ENCODE measurements at regions not wholly inside any gene's neighbourhood (a gene's known extent, or its start where the extent isn't known, plus 50 kb on each side); places are given as distances from the start of the nearest gene placed in this dataset.

DNA sequence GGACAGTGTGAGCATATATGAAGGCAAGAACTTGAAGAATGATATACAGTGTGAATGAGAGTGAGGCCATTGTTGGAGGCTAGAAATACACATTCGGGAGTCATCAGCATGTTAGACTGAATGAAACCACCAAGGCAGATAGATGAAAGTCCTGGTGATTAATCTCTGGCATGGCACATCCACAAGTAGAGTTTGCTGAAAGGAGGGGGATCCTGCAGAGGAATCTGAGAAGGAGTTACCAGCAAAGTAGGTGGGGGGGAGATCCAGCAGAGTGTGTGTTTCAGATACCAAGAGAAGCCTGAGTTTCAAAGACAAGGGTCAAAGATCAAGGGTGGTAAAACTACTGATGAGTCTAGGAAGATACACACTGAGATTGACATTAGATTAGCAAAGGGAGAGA is 426.7 kb upstream of the DCN start:
- DNase-seq = no peak
- TF ChIP-seq, protein P1, sequence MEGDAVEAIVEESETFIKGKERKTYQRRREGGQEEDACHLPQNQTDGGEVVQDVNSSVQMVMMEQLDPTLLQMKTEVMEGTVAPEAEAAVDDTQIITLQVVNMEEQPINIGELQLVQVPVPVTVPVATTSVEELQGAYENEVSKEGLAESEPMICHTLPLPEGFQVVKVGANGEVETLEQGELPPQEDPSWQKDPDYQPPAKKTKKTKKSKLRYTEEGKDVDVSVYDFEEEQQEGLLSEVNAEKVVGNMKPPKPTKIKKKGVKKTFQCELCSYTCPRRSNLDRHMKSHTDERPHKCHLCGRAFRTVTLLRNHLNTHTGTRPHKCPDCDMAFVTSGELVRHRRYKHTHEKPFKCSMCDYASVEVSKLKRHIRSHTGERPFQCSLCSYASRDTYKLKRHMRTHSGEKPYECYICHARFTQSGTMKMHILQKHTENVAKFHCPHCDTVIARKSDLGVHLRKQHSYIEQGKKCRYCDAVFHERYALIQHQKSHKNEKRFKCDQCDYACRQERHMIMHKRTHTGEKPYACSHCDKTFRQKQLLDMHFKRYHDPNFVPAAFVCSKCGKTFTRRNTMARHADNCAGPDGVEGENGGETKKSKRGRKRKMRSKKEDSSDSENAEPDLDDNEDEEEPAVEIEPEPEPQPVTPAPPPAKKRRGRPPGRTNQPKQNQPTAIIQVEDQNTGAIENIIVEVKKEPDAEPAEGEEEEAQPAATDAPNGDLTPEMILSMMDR (IDR thresholded peaks at IDR 0.05) = no peak
- no peaks in the 10 kb centered on the region for H3K9me3 ChIP-seq

DNA sequence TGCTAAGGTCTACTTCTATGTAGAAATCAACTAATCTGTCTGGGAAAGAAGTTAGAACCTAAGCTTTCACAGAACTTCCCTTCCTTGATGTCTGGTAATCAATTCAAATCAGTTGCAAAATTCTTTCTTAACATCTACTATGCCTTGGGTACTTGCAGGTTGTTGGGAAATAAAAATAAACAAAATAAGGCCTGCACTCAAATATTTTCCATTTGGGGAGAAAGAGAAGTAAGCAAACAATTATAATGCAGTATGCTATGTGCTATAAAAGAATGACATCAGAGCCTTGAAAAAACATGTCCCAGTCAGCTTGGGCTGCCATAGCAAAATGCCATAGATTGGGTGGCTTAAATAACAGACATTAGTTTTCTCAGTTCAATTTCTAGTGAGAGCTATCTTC is 425.9 kb upstream of the DCN start:
- TF ChIP-seq, protein P1 (IDR thresholded peaks at IDR 0.05) = no peak
- Histone ChIP-seq H3K4me3 (no peak overlapping the region), H3K36me3 (no peaks in the 10 kb centered on the region), H3K4me1 (no peaks in the 10 kb centered on the region), H3K9ac (ENCODE audit: low read depth in 2 of 2, low read length in 2 of 2) (no peak overlapping the region), H3K9me3 (no peaks in the 10 kb centered on the region), H3K27ac (no peak overlapping the region), H3K27me3 (no peaks in the 10 kb centered on the region)
- intact Hi-C loops (cut with DNase I) = no loop called here
- no peak for DNase-seq

More for the DNA sequence above, 426.7 kb upstream of the DCN start:
- Histone ChIP-seq H3K4me3 (no peak overlapping the region), H3K27me3 (no peaks in the 10 kb centered on the region), H3K36me3 (no peaks in the 10 kb centered on the region), H3K4me1 (no peaks in the 10 kb centered on the region), H3K27ac (no peak overlapping the region), H3K9ac (ENCODE audit: low read depth in 2 of 2, low read length in 2 of 2) (no peak overlapping the region)
- intact Hi-C loops (cut with DNase I) = no loop called here

DNA sequence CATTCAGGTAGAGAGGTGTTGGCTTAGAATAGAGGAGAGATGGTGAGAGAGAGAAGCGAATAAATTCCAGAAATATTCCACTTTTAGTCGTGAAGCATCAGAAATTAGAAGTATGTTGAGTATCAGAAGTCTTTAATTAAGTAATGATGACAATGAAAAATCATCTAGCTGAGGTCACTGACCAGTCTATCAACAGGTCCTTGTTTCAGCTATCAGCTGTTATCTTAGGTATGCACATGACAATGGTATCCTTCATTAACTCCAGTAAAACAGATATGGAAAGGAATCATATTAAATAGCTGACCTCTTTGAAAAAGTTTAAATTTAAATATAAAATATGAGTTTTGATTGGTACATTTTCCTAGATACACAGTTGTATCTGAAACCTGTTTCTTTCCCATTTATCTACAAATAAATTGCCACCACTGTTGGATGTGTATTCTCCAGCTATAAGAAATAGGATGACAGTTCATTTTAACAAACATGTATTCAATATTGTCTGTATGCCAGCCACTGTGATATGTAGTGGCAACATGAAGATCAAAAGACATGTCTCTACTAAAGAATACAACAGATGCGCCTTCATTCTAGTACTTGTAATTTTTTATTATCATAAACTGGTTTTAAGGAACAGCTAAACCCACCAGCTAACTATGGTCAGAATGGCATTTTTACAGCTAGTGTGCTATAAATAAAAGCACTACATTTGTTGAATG is 424.2 kb upstream of the DCN start:
- TF ChIP-seq, protein P1 (IDR thresholded peaks at IDR 0.05) = no peak
- Histone ChIP-seq H3K27ac (no peak overlapping the region), H3K4me1 (no peaks in the 10 kb centered on the region), H3K27me3 (no peaks in the 10 kb centered on the region), H3K9ac (ENCODE audit: low read depth in 2 of 2, low read length in 2 of 2) (no peak overlapping the region), H3K36me3 (no peaks in the 10 kb centered on the region), H3K4me3 (no peak overlapping the region), H3K9me3 (no peaks in the 10 kb centered on the region)
- intact Hi-C loops (cut with DNase I) = no loop called here
- no peak for DNase-seq

DNA sequence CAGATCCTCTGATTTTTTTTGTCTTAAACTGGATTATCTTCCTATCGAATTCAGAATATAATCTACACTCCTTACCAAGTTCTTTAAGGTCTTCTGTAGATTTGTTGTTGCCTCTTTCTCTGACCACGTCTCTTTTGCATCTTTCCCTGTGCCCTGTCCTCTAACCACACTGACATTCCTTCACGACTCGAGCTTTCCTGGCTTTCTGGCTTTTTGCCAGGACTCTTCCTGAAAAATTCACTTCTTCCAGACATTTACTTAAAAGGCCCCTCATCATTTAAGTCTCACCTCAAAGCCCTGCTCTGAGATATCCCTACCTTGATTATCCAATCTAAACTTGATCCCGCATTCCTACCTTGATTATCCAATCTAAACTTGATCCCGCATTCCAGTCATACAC is 422.3 kb upstream of the DCN start:
- no peak overlapping the region for H3K9ac ChIP-seq (ENCODE audit: low read depth in 2 of 2, low read length in 2 of 2)
- H3K36me3 ChIP-seq = no peaks in the 10 kb centered on the region
- H3K9me3 ChIP-seq = no peaks in the 10 kb centered on the region
- H3K27ac ChIP-seq = no peak overlapping the region
- TF ChIP-seq, protein P1 (IDR thresholded peaks at IDR 0.05) = no peak
- no peaks in the 10 kb centered on the region for H3K4me1 ChIP-seq
- H3K4me3 ChIP-seq = no peak overlapping the region
- no peak for DNase-seq
- intact Hi-C loops (cut with DNase I) = no loop called here
- H3K27me3 ChIP-seq = no peaks in the 10 kb centered on the region

DNA sequence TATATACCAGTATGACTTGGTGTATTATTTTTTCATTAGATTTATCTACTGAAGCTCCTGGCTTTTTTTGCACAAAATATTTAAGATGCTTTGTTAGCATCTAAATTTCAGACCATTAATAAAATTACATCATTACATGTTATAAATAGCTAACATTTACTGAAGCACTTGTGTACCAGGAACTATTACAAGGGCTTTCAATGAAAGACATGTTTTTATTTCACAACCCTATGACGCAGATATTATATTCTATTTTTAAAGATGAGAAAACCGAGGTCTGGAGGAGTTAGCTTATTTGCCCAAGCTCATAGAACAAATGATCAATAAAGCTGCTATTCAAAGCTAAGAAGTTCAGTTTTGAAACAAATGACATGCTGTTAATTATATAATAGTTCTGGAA is 420.4 kb upstream of the DCN start:
- Histone ChIP-seq H3K4me1 (no peaks in the 10 kb centered on the region), H3K27me3 (no peaks in the 10 kb centered on the region), H3K27ac (no peak overlapping the region), H3K4me3 (no peak overlapping the region), H3K9me3 (no peaks in the 10 kb centered on the region), H3K36me3 (no peaks in the 10 kb centered on the region), H3K9ac (ENCODE audit: low read depth in 2 of 2, low read length in 2 of 2) (no peak overlapping the region)
- no peak for DNase-seq
- intact Hi-C loops (cut with DNase I) = no loop called here
- TF ChIP-seq, protein P1 (IDR thresholded peaks at IDR 0.05) = no peak

Data from colonic mucosa (tissue), 4 donors.